D341Med (cell line): ENCODE measurements at regions not wholly inside any gene's neighbourhood (a gene's known extent, or its start where the extent isn't known, plus 50 kb on each side); places are given as distances from the start of the nearest gene placed in this dataset.

Experiments
- DNase-seq: peaks from one replicate; pipeline ENCODE4 v3.0.0; 2012; ENCODE audit warnings: low spot score

GRCh38 chr16:16790597-16790996 lies 411.7 kb downstream of the NPIPA7 start:
- DNase-seq: no peak

GRCh38 chr16:16791051-16791450 lies 412.1 kb downstream of the NPIPA7 start:
- no peak for DNase-seq

- no peak for DNase-seq
Measured at GRCh38 chr16:16797239-16797638, 418.3 kb downstream of the NPIPA7 start.

- DNase-seq: no peak
Measured at GRCh38 chr16:16798504-16798903, 419.6 kb downstream of the NPIPA7 start.

GRCh38 chr16:16805809-16806208 lies 426.9 kb downstream of the NPIPA7 start:
- DNase-seq: no peak

- no peak for DNase-seq
Measured at GRCh38 chr16:16815641-16816040, 436.7 kb downstream of the NPIPA7 start.

- no peak for DNase-seq
Measured at GRCh38 chr16:16817196-16817595, 438.3 kb downstream of the NPIPA7 start.

GRCh38 chr16:16821261-16821660 lies 442.3 kb downstream of the NPIPA7 start:
- no peak for DNase-seq

GRCh38 chr16:16828913-16829398 lies 450.0 kb downstream of the NPIPA7 start:
- DNase-seq: no peak

- no peak for DNase-seq
Measured at GRCh38 chr16:16830401-16830800, 451.5 kb downstream of the NPIPA7 start.

- DNase-seq: no peak
Measured at GRCh38 chr16:16830973-16831372, 452.0 kb downstream of the NPIPA7 start.

- no peak for DNase-seq
Measured at GRCh38 chr16:16833165-16833564, 454.2 kb downstream of the NPIPA7 start.

- DNase-seq: no peak
Measured at GRCh38 chr16:16850274-16850673, 471.3 kb downstream of the NPIPA7 start.

- DNase-seq: no peak
Measured at GRCh38 chr16:16857012-16857411, 478.1 kb downstream of the NPIPA7 start.

GRCh38 chr16:16857603-16858283 lies 478.8 kb downstream of the NPIPA7 start:
- DNase-seq: no peak

GRCh38 chr16:16861546-16861945 lies 482.6 kb downstream of the NPIPA7 start:
- DNase-seq: peak; percentile 74

- no peak for DNase-seq
Measured at GRCh38 chr16:16863672-16864071, 484.7 kb downstream of the NPIPA7 start.

- DNase-seq: no peak
Measured at GRCh38 chr16:16864536-16864935, 485.6 kb downstream of the NPIPA7 start.

GRCh38 chr16:16865374-16865773 lies 486.4 kb downstream of the NPIPA7 start:
- DNase-seq: no peak

- DNase-seq: no peak
Measured at GRCh38 chr16:16867973-16868372, 489.0 kb downstream of the NPIPA7 start.

- no peak for DNase-seq
Measured at GRCh38 chr16:16868727-16869126, 489.8 kb downstream of the NPIPA7 start.

- DNase-seq: no peak
Measured at GRCh38 chr16:16869746-16870145, 490.8 kb downstream of the NPIPA7 start.

- no peak for DNase-seq
Measured at GRCh38 chr16:16871196-16871595, 492.3 kb downstream of the NPIPA7 start.

- no peak for DNase-seq
Measured at GRCh38 chr16:16877061-16877460, 498.1 kb downstream of the NPIPA7 start.
